ENCODE measurements at regions not wholly inside any gene's neighbourhood (a gene's known extent, or its start where the extent isn't known, plus 50 kb on each side); places are given as distances from the start of the nearest gene placed in this dataset.

DNA sequence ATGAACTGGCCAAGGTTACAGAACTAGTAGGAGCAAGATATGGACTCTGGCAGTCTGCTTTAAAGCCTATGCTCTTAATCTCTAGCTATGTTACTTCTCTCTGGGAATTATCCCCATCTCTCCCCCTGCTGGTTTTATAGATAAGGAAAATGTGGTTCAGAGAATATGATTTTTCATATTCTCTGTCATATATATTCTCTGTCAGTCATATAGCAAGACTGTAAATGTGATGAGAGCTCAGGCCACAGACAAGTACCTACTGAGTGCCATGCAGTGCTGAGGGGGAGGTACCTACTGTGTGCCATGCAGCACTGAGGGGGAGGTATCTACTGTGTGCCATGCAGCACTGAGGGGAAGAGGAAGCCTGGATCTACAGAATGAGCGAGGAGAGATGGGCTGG, 220.3 kb upstream of the FGGY start:
- Histone ChIP-seq H3K27ac (replicated peaks) (no peak overlapping the region), H3K27me3 (ENCODE audit: insufficient read depth, poor library complexity, severe bottlenecking) (no peaks in the 10 kb centered on the region), H3K4me3 (replicated peaks; ENCODE audit: insufficient read depth, low read length) (no peak overlapping the region)
- TF ChIP-seq, protein P1, sequence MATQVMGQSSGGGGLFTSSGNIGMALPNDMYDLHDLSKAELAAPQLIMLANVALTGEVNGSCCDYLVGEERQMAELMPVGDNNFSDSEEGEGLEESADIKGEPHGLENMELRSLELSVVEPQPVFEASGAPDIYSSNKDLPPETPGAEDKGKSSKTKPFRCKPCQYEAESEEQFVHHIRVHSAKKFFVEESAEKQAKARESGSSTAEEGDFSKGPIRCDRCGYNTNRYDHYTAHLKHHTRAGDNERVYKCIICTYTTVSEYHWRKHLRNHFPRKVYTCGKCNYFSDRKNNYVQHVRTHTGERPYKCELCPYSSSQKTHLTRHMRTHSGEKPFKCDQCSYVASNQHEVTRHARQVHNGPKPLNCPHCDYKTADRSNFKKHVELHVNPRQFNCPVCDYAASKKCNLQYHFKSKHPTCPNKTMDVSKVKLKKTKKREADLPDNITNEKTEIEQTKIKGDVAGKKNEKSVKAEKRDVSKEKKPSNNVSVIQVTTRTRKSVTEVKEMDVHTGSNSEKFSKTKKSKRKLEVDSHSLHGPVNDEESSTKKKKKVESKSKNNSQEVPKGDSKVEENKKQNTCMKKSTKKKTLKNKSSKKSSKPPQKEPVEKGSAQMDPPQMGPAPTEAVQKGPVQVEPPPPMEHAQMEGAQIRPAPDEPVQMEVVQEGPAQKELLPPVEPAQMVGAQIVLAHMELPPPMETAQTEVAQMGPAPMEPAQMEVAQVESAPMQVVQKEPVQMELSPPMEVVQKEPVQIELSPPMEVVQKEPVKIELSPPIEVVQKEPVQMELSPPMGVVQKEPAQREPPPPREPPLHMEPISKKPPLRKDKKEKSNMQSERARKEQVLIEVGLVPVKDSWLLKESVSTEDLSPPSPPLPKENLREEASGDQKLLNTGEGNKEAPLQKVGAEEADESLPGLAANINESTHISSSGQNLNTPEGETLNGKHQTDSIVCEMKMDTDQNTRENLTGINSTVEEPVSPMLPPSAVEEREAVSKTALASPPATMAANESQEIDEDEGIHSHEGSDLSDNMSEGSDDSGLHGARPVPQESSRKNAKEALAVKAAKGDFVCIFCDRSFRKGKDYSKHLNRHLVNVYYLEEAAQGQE (IDR thresholded peaks at IDR 0.05; ENCODE audit: insufficient replicate concordance, low read depth), result no peak
- TF ChIP-seq GABPA (IDR thresholded peaks at IDR 0.05; ENCODE audit: low read depth), result no peak
- no peak for TF ChIP-seq SPI1 (IDR thresholded peaks at IDR 0.05; ENCODE audit: borderline replicate concordance, low read depth)
- TF ChIP-seq, protein P2, sequence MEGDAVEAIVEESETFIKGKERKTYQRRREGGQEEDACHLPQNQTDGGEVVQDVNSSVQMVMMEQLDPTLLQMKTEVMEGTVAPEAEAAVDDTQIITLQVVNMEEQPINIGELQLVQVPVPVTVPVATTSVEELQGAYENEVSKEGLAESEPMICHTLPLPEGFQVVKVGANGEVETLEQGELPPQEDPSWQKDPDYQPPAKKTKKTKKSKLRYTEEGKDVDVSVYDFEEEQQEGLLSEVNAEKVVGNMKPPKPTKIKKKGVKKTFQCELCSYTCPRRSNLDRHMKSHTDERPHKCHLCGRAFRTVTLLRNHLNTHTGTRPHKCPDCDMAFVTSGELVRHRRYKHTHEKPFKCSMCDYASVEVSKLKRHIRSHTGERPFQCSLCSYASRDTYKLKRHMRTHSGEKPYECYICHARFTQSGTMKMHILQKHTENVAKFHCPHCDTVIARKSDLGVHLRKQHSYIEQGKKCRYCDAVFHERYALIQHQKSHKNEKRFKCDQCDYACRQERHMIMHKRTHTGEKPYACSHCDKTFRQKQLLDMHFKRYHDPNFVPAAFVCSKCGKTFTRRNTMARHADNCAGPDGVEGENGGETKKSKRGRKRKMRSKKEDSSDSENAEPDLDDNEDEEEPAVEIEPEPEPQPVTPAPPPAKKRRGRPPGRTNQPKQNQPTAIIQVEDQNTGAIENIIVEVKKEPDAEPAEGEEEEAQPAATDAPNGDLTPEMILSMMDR (IDR thresholded peaks at IDR 0.05; ENCODE audit: insufficient read depth, low read length), result no peak
- no peak for TF ChIP-seq POLR2AphosphoS5 (IDR thresholded peaks at IDR 0.05; ENCODE audit: low read depth)
- DNase-seq (ENCODE audit: low read depth in 1 of 2, low spot score in 1 of 2), result no peak

DNA sequence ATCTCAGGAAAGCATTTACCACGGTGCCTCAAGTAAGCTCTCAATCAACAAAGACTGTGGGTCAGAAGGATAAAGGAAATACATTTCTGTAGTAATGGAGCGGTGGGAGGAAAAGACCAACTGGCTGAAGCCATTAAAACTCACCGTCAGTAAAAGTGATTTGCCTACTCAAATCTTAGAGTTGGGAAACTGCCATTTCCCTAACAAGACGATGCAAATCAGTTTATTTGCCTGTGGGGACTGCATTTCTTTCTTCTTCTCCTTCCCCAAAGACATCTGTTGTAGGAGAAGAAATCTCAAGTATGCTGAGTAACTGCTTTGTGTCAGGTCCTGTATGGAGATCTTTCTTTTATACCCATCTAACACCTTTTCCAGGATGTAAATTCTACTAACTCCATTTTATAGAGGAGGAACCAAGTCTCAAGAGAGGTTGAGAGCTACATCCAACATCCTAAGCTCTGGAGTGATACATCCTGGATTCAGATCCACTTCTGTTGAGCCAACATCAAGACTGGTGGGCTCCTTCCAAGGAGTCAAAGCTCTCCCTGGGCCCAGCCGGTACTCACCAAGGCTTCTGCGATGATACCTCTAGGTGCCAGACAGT, 219.3 kb upstream of the FGGY start:
- TF ChIP-seq, protein P1 (IDR thresholded peaks at IDR 0.05; ENCODE audit: insufficient replicate concordance, low read depth), result no peak
- TF ChIP-seq, protein P2 (IDR thresholded peaks at IDR 0.05; ENCODE audit: insufficient read depth, low read length), result no peak
- no peak for TF ChIP-seq GABPA (IDR thresholded peaks at IDR 0.05; ENCODE audit: low read depth)
- no peak for TF ChIP-seq POLR2AphosphoS5 (IDR thresholded peaks at IDR 0.05; ENCODE audit: low read depth)
- TF ChIP-seq SPI1 (IDR thresholded peaks at IDR 0.05; ENCODE audit: borderline replicate concordance, low read depth), result no peak
- no peaks in the 10 kb centered on the region for H3K27me3 ChIP-seq (ENCODE audit: insufficient read depth, poor library complexity, severe bottlenecking)
- H3K4me3 ChIP-seq (replicated peaks; ENCODE audit: insufficient read depth, low read length), result no peak overlapping the region
- H3K27ac ChIP-seq (replicated peaks), result no peak overlapping the region
- DNase-seq (ENCODE audit: low read depth in 1 of 2, low spot score in 1 of 2), result no peak

DNA sequence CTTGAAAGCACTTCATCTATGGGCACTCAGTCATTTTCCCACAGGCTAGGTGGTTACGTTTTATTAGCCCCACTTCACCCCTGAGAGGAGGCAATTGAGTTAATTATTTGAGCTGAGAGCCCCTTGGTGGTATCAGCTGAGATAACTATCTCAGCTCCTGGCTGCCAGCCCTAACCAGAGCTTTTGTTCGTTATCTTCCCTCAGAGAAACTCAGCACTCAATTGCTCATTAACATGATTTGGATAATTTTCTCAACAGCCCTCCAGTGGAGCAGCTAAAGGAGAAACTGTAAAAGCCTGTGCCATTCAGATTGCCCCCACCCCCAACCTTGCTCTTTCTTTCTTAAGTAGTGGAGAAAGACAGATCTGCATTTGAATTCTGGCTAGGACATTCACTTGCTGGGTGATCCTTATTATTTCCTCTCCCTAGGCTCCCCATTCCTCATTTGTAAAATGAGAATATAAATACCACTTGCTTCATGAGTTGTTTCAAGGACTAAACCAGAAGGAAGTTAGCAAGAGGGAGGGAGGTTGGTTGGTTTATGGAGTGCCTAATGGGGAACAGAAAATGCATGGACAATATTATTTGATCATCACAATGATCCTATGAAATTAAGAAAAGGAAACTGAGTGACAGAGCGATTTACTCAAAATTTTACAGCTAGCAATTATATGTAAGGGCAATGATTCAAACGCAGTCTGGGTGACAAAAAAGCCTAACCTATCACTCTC, 218.7 kb upstream of the FGGY start:
- DNase-seq (ENCODE audit: low read depth in 1 of 2, low spot score in 1 of 2), result no peak
- Histone ChIP-seq H3K27ac (replicated peaks) (no peak overlapping the region), H3K4me3 (replicated peaks; ENCODE audit: insufficient read depth, low read length) (no peak overlapping the region)

More for the DNA sequence above, 218.7 kb upstream of the FGGY start:
- no peaks in the 10 kb centered on the region for H3K27me3 ChIP-seq (ENCODE audit: insufficient read depth, poor library complexity, severe bottlenecking)
- TF ChIP-seq, protein P1 (IDR thresholded peaks at IDR 0.05; ENCODE audit: insufficient replicate concordance, low read depth), result no peak
- TF ChIP-seq GABPA (IDR thresholded peaks at IDR 0.05; ENCODE audit: low read depth) (no peak), POLR2AphosphoS5 (IDR thresholded peaks at IDR 0.05; ENCODE audit: low read depth) (no peak), SPI1 (IDR thresholded peaks at IDR 0.05; ENCODE audit: borderline replicate concordance, low read depth) (no peak)
- TF ChIP-seq, protein P2 (IDR thresholded peaks at IDR 0.05; ENCODE audit: insufficient read depth, low read length), result no peak

Data from HL-60 (cell line).